Esophagus squamous epithelium (tissue), 5 donors: ENCODE measurements at regions not wholly inside any gene's neighbourhood (a gene's known extent, or its start where the extent isn't known, plus 50 kb on each side); places are given as distances from the start of the nearest gene placed in this dataset.

Source experiments
- DNase-seq: peaks from one replicate; lab custom pipeline; 2025; lab: John Stamatoyannopoulos, UW
- H3K27ac ChIP-seq, 4 donors: fragments of 200-600 bp; sonication (generic); one replicate each; pipeline ENCODE4 v1.5.1; 2016 to 2019; ENCODE audit warnings: mild to moderate bottlenecking in 1 of 4
- H3K27me3 ChIP-seq, 4 donors: fragments of 200-600 bp; sonication (generic); 1 replicate in 3 of 4; 2 replicates in 1 of 4; pipeline versions ENCODE4 v1.5.1 to v1.6.0; 2017 to 2021; ENCODE audit warnings: antibody characterized with exemption in 1 of 4
- H3K36me3 ChIP-seq, 3 donors: fragments of 200-600 bp; sonication (generic); one replicate each; pipeline ENCODE4 v1.5.1; 2016 to 2019
- H3K4me1 ChIP-seq, 3 donors: fragments of 200-600 bp; sonication (generic); one replicate each; pipeline ENCODE4 v1.5.1; 2017 to 2019
- H3K4me3 ChIP-seq, 4 donors: fragments of 200-600 bp; sonication (generic); 1 replicate in 3 of 4; 2 replicates in 1 of 4; pipeline ENCODE4 v1.5.1; 2016 to 2019; ENCODE audit warnings: mild to moderate bottlenecking in 2 of 4, moderate library complexity in 1 of 4
- H3K9me3 ChIP-seq, 3 donors: fragments of 200-600 bp; sonication (generic); one replicate each; pipeline ENCODE4 v1.5.1; 2016 to 2019
- POLR2A ChIP-seq, 4 donors: fragments of 450-650 bp; IDR thresholded peaks; one replicate each; pipeline ENCODE4 v1.6.1; 2017; ENCODE audit warnings: antibody characterized with exemption in 4 of 4, mild to moderate bottlenecking in 4 of 4, moderate library complexity in 3 of 4
- WGBS, 2 donors: methylation state at CpG; one replicate each; pipeline ENCODE4 v1.1.5; 2018; 5-methylcytosine and 5-hydroxymethylcytosine counted together
- intact Hi-C: fragments of 100-400 bp; cut with DNase I; formaldehyde crosslinking; loops from one replicate; pipeline ENCODE4 v1.15.0; 2022
- TF ChIP-seq, protein P1 (sequence below), 6 experiments: fragments of 450-650 bp in 4 of 6; fragments of 200-600 bp in 2 of 6; sonication (generic) in 2 of 6; IDR thresholded peaks; one replicate each; pipeline ENCODE4 v1.5.1; 2016 to 2019; ENCODE audit warnings: antibody characterized with exemption in 6 of 6, mild to moderate bottlenecking in 4 of 6, moderate library complexity in 4 of 6
- donor health status: DM: yes; HTN: yes; CAD: no.

DNA sequence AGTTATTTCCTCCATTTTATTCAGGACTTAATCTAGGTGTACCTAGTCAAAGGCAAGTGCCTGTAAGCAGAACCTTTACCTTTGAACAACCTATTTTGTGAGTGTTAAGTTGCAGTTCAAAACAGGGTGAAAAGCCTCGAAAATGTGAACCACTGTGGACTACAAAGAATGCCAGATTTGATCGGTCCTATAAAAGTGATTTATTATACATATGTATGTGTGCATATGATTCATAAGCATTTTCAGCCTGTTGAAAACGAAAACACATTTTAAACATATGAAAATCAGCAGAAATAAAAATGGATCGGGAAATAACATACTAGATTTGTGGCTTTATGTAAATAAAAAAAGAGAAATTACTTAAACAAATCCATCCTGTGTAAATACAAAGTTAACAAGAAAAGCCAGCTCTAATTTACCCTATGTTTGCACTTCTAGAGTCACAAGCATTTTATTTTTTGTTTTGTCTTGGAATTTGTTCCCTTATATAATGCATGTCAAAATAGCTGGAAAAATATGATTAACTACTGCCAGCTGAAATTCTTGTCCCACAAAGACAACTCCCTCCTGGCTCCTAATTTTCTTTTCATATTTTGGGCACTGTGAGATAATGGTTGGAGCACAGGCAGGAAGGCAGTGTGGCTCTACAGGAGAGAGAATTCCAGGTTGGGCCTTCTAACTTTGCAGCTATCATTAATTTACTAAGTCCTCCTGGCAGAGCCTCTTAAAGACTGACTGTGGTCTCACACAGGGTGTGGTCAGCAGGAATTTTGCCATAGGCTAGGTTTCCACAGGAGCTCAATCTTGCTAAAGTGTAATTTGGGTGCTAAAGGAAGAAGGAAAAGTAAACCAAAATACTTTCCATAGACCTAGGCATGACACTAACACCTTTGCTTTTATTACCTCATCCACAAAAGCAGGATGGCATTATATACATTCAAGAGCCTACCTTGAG is 70.2 kb upstream of the CDC42BPA start:
- Histone ChIP-seq H3K36me3 (no peaks in the 10 kb centered on the region), H3K27ac (no peak overlapping the region), H3K4me3 (no peak overlapping the region), H3K9me3 (no peaks in the 10 kb centered on the region), H3K4me1 (peaks cover 0 to 4% (median 0%) of the 10 kb centered on the region in 3 donors), H3K27me3 (no peaks in the 10 kb centered on the region)
- intact Hi-C loops: no loop called here
- TF ChIP-seq POLR2A (IDR thresholded peaks at IDR 0.05): no peak
- TF ChIP-seq, protein P1, sequence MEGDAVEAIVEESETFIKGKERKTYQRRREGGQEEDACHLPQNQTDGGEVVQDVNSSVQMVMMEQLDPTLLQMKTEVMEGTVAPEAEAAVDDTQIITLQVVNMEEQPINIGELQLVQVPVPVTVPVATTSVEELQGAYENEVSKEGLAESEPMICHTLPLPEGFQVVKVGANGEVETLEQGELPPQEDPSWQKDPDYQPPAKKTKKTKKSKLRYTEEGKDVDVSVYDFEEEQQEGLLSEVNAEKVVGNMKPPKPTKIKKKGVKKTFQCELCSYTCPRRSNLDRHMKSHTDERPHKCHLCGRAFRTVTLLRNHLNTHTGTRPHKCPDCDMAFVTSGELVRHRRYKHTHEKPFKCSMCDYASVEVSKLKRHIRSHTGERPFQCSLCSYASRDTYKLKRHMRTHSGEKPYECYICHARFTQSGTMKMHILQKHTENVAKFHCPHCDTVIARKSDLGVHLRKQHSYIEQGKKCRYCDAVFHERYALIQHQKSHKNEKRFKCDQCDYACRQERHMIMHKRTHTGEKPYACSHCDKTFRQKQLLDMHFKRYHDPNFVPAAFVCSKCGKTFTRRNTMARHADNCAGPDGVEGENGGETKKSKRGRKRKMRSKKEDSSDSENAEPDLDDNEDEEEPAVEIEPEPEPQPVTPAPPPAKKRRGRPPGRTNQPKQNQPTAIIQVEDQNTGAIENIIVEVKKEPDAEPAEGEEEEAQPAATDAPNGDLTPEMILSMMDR (IDR thresholded peaks at IDR 0.05): no peak
- no peak for DNase-seq
- 28 to 59% methylated on average over 4 of the region's 4 CpGs for WGBS, 2 donors

DNA sequence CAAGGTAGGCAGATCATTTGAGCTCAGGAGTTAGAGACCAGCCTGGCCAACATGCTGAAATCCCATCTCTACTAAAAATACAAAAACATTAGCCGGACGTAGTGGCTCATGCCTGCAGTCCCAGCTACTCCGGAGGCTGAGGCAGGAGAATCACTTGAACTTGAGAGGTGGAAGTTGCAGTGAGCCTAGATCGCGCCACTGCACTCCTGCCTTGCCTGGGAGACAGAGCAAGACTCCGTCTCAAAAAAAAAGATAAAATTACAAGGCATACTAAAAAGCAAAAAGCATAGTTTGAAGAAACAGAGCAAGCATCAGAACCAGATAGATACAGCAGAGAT is 61.2 kb upstream of the CDC42BPA start:
- DNase-seq: no peak
- H3K27me3 ChIP-seq: no peaks in the 10 kb centered on the region
- H3K4me1 ChIP-seq: no peaks in the 10 kb centered on the region
- H3K36me3 ChIP-seq: no peaks in the 10 kb centered on the region
- intact Hi-C loops: no loop called here
- H3K27ac ChIP-seq: no peak overlapping the region
- WGBS, 2 donors: 92 to 95% methylated on average over 6 of the region's 6 CpGs
- H3K4me3 ChIP-seq: no peak overlapping the region
- no peak for TF ChIP-seq POLR2A (IDR thresholded peaks at IDR 0.05)
- H3K9me3 ChIP-seq: no peaks in the 10 kb centered on the region

DNA sequence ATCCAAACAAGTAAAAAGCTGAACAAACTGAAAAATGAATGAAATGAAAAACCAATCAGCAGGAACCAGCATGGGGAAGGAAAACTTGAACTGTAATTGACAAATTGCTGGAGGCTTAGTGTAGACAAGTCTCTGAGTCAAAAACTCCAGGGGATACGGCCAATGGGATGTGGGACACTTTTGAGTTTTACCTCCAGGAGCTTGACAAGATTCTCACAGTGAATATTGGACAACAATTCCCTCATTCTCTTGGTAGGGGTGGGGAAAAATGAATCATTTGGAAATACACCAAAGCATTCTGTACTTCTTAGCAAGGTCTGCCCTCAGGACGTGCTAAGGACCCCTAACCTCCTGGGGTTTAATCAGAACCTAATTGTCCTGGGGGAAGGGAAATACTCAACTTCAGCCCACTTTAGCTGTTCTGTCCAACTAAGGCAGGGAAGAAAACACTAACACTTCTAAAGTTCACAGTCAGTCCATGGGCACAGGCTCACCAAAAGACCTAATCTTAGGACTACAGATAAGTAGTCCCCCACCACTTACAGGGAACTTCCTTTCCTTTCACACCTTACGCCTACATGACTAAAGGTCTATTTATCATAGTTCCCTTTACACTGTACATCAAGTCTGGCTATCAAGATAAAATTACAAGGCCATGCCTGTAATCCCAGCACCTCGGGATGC is 60.7 kb upstream of the CDC42BPA start:
- intact Hi-C loops: no loop called here
- TF ChIP-seq POLR2A (IDR thresholded peaks at IDR 0.05): no peak
- TF ChIP-seq, protein P1 (IDR thresholded peaks at IDR 0.05): no peak
- Histone ChIP-seq H3K4me1 (no peaks in the 10 kb centered on the region), H3K27me3 (no peaks in the 10 kb centered on the region), H3K9me3 (no peaks in the 10 kb centered on the region), H3K4me3 (no peak overlapping the region), H3K27ac (no peak overlapping the region), H3K36me3 (no peaks in the 10 kb centered on the region)
- DNase-seq: no peak
- WGBS, 2 donors: 57 to 67% methylated on average over 4 of the region's 4 CpGs

DNA sequence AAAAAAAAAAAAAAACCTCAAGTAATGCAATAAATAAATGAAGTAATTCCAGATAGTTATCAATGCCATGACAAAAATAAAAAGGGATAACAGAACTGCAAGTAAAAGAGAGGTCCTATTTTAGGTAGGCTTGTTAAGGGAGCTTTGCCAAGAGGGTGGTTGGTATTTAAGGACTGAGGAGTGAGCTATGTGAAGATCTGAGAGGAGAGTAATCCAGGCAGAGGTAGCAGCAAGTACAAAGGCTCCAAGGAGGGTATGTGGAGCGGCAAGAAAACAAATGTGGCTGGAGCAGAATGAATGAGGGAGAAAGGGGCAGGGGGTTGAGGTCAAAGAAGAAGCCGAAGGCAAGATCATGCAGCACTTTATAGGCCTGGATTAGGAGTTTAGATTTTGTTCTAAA is 59.9 kb upstream of the CDC42BPA start:
- intact Hi-C loops: no loop called here
- 79% methylated on average over 2 of the region's 2 CpGs for WGBS, 2 donors
- no peak for DNase-seq
- no peak overlapping the region for H3K27ac ChIP-seq
- H3K4me1 ChIP-seq: no peaks in the 10 kb centered on the region
- no peak overlapping the region for H3K4me3 ChIP-seq
- H3K9me3 ChIP-seq: no peaks in the 10 kb centered on the region
- H3K27me3 ChIP-seq: no peaks in the 10 kb centered on the region
- TF ChIP-seq, protein P1 (IDR thresholded peaks at IDR 0.05): no peak
- no peak for TF ChIP-seq POLR2A (IDR thresholded peaks at IDR 0.05)
- H3K36me3 ChIP-seq: no peaks in the 10 kb centered on the region

DNA sequence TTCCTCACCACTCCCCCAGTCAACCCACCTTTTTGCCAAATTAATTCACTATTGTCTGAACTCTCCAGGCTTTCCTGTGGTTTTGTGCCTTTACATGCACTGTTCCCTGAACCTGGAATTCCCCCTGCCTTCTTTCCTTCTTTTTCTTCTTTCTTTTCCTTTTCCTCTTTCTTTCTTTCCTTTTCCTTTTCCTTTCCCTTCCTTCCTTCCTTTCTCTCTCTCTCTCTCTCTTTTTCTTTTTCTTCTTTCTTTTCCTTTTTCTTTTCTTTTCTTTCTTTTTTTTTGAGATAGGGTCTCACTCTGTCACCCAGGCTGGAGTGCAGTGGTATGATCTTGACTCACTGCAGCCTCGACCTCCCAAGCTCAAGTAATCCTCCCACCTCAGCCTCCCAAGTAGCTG is 56.6 kb upstream of the CDC42BPA start:
- Histone ChIP-seq H3K4me1 (no peaks in the 10 kb centered on the region), H3K4me3 (no peak overlapping the region), H3K9me3 (no peaks in the 10 kb centered on the region), H3K27me3 (no peaks in the 10 kb centered on the region), H3K36me3 (no peaks in the 10 kb centered on the region), H3K27ac (no peak overlapping the region)
- DNase-seq: no peak
- intact Hi-C loops: no loop called here
- TF ChIP-seq POLR2A (IDR thresholded peaks at IDR 0.05): no peak
- TF ChIP-seq, protein P1 (IDR thresholded peaks at IDR 0.05): no peak
- 47 to 100% methylated on average over 1 of the region's 1 CpG for WGBS, 2 donors
